ENCODE measurements at regions not wholly inside any gene's neighbourhood (a gene's known extent, or its start where the extent isn't known, plus 50 kb on each side); places are given as distances from the start of the nearest gene placed in this dataset.

DNA sequence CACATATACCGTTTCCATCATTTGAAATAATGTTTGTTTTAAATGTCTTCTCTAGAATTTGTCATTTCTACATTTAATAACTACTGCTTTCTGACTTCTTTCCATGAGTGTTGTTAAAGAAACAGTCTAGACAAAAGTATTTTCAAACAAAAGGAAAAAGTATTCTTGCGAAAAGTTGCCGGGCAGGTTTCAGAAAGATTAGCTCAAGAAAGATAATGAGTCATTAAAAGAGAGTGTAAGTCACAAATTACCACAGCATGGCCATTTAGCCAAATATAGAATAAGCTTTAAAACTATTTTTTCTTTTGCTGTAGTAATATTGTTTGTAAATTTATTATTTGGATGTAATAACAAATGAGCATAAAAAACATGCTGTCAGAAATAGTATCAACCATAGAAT lies 493.0 kb downstream of the TLL1 start:
- Histone ChIP-seq H3K4me1 (no peaks in the 10 kb centered on the region), H3K4me2 (no peak overlapping the region), H3K27ac (no peak overlapping the region), H3K4me3 (no peak overlapping the region), H3K9me3 (no peaks in the 10 kb centered on the region)
- ChIA-PET CTCF (no interaction called here), POLR2A (no interaction called here)
- 47% methylated on average over 3 of the region's 3 CpGs for WGBS (ENCODE audit: missing lambda C conversion rate)
- TF ChIP-seq ZNF302 (CRISPR knock-in tag; IDR thresholded peaks at IDR 0.05) (no peak), RFX5 (IDR thresholded peaks at IDR 0.05) (no peak), POLR2AphosphoS2 (conservative IDR thresholded peaks at IDR 0.05; ENCODE audit: low read length) (no peak), HEYL (CRISPR knock-in tag; IDR thresholded peaks at IDR 0.05) (no peak), CBX8 (IDR thresholded peaks at IDR 0.05) (no peak), FOSL2 (IDR thresholded peaks at IDR 0.05) (no peak), FOSL2 (CRISPR knock-in tag; IDR thresholded peaks at IDR 0.05) (no peak), TP53 (CRISPR knock-in tag; IDR thresholded peaks at IDR 0.05) (no peak), RAD21 (conservative IDR thresholded peaks at IDR 0.05 in 1 of 2, IDR thresholded peaks at IDR 0.05 in 1 of 2) (no peak), MYC (IDR thresholded peaks at IDR 0.05; ENCODE audit: borderline replicate concordance, low read length) (no peak), HOXA7 (CRISPR knock-in tag; IDR thresholded peaks at IDR 0.05) (no peak), ZSCAN20 (CRISPR knock-in tag; IDR thresholded peaks at IDR 0.05) (no peak), NFE2L2 (conservative IDR thresholded peaks at IDR 0.05; ENCODE audit: low read length) (no peak)
- TF ChIP-seq, protein P1, sequence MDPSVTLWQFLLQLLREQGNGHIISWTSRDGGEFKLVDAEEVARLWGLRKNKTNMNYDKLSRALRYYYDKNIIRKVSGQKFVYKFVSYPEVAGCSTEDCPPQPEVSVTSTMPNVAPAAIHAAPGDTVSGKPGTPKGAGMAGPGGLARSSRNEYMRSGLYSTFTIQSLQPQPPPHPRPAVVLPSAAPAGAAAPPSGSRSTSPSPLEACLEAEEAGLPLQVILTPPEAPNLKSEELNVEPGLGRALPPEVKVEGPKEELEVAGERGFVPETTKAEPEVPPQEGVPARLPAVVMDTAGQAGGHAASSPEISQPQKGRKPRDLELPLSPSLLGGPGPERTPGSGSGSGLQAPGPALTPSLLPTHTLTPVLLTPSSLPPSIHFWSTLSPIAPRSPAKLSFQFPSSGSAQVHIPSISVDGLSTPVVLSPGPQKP (IDR thresholded peaks at IDR 0.05; ENCODE audit: low read depth, low read length), result no peak
- FAIRE-seq (no peak), DNase-seq (ENCODE audit: low read depth in 1 of 2, low spot score in 1 of 2) (no peak), ATAC-seq (no peak)

DNA sequence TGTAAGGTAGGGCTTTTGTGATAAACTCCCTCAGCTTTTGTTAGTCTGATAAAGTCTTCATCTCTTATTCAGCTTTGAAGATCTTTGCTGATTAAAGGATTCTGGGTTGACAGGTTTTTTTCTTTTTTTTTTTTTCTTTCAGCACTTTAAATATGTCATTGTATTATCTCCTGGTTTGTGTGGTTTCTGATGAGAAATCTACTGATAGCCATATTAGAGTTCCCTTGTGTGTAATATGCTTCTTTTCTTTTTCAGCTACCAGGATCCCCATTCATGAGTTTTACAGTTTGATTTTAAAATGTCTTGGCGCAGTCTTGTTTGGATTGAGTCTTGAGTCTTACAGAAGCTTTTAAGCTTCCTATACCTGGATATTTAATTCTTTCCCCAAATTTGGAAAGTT lies 504.5 kb downstream of the TLL1 start:
- H3K4me1 ChIP-seq, result no peaks in the 10 kb centered on the region
- DNase-seq (ENCODE audit: low read depth in 1 of 2, low spot score in 1 of 2), result no peak
- no peak for TF ChIP-seq MAZ (IDR thresholded peaks at IDR 0.05; ENCODE audit: borderline replicate concordance, low read depth, low read length)
- TF ChIP-seq, protein P2, sequence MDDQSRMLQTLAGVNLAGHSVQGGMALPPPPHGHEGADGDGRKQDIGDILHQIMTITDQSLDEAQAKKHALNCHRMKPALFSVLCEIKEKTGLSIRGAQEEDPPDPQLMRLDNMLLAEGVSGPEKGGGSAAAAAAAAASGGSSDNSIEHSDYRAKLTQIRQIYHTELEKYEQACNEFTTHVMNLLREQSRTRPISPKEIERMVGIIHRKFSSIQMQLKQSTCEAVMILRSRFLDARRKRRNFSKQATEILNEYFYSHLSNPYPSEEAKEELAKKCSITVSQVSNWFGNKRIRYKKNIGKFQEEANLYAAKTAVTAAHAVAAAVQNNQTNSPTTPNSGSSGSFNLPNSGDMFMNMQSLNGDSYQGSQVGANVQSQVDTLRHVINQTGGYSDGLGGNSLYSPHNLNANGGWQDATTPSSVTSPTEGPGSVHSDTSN (IDR thresholded peaks at IDR 0.05), result no peak
- no peak for TF ChIP-seq SREBF2 (IDR thresholded peaks at IDR 0.05)
- TF ChIP-seq, protein P3, sequence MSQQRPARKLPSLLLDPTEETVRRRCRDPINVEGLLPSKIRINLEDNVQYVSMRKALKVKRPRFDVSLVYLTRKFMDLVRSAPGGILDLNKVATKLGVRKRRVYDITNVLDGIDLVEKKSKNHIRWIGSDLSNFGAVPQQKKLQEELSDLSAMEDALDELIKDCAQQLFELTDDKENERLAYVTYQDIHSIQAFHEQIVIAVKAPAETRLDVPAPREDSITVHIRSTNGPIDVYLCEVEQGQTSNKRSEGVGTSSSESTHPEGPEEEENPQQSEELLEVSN (IDR thresholded peaks at IDR 0.05; ENCODE audit: borderline replicate concordance, low read depth), result no peak
- no peak for TF ChIP-seq HOXB13 (CRISPR knock-in tag; IDR thresholded peaks at IDR 0.05; ENCODE audit: low read depth)
- TF ChIP-seq, protein P4, sequence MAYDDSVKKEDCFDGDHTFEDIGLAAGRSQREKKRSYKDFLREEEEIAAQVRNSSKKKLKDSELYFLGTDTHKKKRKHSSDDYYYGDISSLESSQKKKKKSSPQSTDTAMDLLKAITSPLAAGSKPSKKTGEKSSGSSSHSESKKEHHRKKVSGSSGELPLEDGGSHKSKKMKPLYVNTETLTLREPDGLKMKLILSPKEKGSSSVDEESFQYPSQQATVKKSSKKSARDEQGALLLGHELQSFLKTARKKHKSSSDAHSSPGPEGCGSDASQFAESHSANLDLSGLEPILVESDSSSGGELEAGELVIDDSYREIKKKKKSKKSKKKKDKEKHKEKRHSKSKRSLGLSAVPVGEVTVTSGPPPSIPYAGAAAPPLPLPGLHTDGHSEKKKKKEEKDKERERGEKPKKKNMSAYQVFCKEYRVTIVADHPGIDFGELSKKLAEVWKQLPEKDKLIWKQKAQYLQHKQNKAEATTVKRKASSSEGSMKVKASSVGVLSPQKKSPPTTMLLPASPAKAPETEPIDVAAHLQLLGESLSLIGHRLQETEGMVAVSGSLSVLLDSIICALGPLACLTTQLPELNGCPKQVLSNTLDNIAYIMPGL (CRISPR knock-in tag; IDR thresholded peaks at IDR 0.05; ENCODE audit: borderline replicate concordance), result no peak
- TF ChIP-seq CEBPB (IDR thresholded peaks at IDR 0.05), result no peak
- TF ChIP-seq, protein P5, sequence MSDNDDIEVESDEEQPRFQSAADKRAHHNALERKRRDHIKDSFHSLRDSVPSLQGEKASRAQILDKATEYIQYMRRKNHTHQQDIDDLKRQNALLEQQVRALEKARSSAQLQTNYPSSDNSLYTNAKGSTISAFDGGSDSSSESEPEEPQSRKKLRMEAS (IDR thresholded peaks at IDR 0.05), result no peak
- TF ChIP-seq RAD21 (conservative IDR thresholded peaks at IDR 0.05 in 1 of 2, IDR thresholded peaks at IDR 0.05 in 1 of 2), result no peak
- TF ChIP-seq EHF (CRISPR knock-in tag; IDR thresholded peaks at IDR 0.05), result no peak
- ATAC-seq, result no peak
- H3K27ac ChIP-seq, result no peak overlapping the region
- no peaks in the 10 kb centered on the region; the same call in 2 of the 3 replicates for H3K9me3 ChIP-seq
- H3K4me2 ChIP-seq, result no peak overlapping the region
- H3K4me3 ChIP-seq, result no peak overlapping the region
- no peak for FAIRE-seq
- CTCF ChIA-PET, result no interaction called here
- 54% methylated on average over 1 of the region's 1 CpG for WGBS (ENCODE audit: missing lambda C conversion rate)
- POLR2A ChIA-PET, result no interaction called here
